Cardiac fibroblast (primary cell): ENCODE measurements at regions not wholly inside any gene's neighbourhood (a gene's known extent, or its start where the extent isn't known, plus 50 kb on each side); places are given as distances from the start of the nearest gene placed in this dataset.

ENCODE experiments used
- DNase-seq, 2 donors: peaks; one replicate each; pipeline versions ENCODE4 v3.0.0 to v3.0.0-alpha.2; 2010; ENCODE audit warnings: low read depth in 2 of 2
- H3K4me3 ChIP-seq, 2 donors: replicated peaks in 1 of 2; 1 replicate in 1 of 2; 2 replicates in 1 of 2; pipeline ENCODE4 v1.5.1; 2011; ENCODE audit warnings: low read depth in 2 of 2, low read length in 2 of 2, mild to moderate bottlenecking in 2 of 2, moderate library complexity in 1 of 2
- TF ChIP-seq, protein P1 (sequence below): IDR thresholded peaks from one replicate; pipeline ENCODE4 v1.5.1; 2011; ENCODE audit warnings: low read depth, mild to moderate bottlenecking, low read length, inconsistent platforms

DNA sequence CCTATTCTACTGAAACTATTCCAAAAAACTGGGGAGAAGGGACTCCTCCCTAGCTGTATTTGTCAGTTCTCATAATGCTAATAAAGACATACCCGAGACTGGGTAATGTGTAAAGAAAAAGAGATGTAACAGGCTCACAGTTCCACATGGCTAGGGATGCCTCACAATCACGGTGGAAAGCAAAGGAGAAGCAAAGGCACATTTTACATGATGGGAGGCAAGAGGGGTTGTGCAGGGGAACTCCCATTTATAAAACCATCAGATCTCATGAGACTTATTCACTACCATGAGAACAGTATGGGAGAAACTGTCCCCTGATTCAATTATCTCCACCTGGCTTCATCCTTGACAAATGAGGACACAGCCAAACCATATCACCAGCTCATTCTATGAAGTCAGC, 111.2 kb upstream of the RIPOR2 start:
- no peak for DNase-seq
- TF ChIP-seq, protein P1, sequence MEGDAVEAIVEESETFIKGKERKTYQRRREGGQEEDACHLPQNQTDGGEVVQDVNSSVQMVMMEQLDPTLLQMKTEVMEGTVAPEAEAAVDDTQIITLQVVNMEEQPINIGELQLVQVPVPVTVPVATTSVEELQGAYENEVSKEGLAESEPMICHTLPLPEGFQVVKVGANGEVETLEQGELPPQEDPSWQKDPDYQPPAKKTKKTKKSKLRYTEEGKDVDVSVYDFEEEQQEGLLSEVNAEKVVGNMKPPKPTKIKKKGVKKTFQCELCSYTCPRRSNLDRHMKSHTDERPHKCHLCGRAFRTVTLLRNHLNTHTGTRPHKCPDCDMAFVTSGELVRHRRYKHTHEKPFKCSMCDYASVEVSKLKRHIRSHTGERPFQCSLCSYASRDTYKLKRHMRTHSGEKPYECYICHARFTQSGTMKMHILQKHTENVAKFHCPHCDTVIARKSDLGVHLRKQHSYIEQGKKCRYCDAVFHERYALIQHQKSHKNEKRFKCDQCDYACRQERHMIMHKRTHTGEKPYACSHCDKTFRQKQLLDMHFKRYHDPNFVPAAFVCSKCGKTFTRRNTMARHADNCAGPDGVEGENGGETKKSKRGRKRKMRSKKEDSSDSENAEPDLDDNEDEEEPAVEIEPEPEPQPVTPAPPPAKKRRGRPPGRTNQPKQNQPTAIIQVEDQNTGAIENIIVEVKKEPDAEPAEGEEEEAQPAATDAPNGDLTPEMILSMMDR, result no peak
- H3K4me3 ChIP-seq, result no peak overlapping the region

DNA sequence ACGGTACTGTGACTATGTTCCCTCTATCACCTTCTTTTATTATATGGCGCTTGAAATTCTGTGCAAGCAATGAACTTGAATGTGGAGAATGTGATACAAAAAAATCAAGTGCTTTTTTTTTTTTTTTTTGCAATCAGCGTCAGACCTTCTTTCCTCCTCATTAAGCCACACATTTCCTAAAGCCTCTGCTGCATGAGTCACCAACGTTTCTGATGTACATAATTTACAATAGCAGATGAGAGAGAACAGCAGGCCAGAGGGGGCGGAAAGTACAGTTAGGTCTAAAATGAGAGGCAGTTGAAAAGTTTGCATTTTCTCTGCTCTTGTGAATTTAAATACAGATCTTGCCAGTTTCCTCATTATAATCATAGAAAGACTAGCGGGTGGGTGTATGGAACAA, 114.6 kb upstream of the RIPOR2 start:
- no peak overlapping the region for H3K4me3 ChIP-seq
- peak; percentile 41 to 79 for DNase-seq
- TF ChIP-seq, protein P1, result no peak

DNA sequence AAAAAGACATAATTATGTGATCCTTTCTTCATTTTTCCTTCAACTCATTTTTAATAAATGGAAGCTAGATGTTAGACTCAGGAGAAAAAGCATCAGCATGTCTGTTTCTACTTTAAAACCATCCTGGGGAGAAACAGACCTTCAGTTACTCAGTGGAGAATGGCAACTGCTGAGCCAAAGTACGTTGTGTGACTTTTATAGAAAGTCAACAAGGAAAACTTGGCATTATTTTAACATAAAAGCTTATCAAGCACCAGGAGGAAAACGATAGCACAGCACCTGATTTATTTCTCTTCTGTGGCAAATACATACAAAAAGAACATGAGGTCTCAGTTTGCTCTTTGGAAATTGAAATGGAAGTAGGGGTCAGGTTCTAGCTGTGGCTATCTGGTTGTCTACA, 115.3 kb upstream of the RIPOR2 start:
- TF ChIP-seq, protein P1, result no peak
- no peak overlapping the region for H3K4me3 ChIP-seq
- no peak for DNase-seq

DNA sequence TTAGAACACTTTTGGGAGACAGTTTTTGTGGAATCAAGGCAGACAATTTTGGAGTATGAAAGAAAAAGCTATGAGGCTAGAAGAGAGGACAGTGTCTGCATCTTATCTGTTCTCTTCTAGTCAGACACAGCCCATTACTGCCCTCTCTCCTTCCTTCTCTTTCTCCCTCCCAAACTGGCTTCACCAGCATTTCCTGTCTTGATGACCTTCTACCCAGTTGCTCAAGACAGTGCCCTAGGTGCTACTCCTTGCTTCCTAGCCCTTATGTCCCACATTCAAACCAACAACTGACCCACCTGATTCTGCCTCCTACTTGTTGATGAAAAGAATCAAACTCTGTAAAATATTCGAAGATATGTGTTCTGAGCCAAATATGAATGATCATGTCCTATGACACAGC, 116.4 kb upstream of the RIPOR2 start:
- H3K4me3 ChIP-seq, result no peak overlapping the region
- TF ChIP-seq, protein P1, result no peak
- DNase-seq, result no peak

DNA sequence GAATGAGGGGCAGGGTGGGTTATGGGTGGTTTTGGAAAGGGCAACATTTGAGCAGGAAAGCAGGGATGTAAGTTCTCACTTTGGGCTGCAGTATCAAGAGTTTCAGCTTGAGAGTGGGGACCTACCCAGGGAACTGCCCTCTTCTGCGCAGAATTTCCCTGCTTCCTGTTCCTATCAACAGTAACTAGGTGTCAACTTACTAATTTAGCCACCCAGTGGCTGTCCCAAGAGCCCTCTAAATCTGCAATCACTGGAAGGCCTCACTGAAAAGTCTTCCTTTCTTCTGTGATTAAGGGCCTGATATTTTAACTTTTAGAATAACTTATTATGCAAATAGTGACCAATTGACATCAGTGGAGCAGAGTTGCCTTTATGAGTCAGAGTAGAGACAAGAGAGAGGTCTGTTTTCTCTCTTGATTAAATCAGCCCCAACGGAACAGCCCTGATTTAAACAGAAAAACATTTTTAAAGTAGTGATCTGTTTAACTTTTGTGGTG, 118.2 kb upstream of the RIPOR2 start:
- TF ChIP-seq, protein P1, result no peak
- H3K4me3 ChIP-seq, result no peak overlapping the region
- DNase-seq, result peak; percentile 69 to 70

DNA sequence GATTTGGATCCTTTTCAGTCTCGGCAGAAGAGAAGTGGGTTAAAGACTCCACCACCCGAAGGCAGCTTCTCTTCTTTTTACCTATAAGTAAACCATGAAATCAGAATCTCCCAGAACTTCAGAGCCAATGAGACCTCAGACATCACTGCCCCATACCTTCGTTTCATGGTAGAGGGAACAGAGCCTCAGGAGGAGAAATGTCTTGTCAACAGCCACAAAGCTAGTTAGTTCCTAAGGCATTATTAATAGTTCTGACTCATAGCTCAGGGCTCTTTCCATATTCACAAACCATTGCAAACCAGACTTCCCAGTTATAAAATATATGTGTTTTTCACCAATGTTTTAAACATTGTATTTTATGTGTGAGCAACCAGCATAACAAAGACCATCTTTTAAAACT, 118.7 kb upstream of the RIPOR2 start:
- no peak overlapping the region for H3K4me3 ChIP-seq
- DNase-seq, result peak; percentile 62 to 79
- TF ChIP-seq, protein P1, result no peak

DNA sequence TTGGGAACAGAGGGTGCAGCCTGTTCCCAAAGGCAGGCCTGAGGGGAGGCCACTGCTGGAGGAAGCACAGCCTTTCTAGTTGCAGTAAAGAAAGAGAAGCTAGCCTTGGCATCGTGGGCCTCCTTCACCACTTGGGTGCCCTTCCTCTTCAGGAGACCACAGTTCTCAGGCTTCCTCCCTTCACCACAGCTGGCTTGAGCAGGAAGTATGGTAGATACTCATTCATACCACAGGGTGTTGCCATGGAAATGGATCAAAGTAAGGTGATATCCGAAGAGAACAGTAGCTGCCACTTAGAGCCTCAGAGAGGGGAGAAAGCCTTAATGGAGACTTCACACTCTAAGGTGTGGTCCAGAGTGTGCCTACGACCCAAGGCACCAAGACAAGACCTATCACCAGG, 120.4 kb upstream of the RIPOR2 start:
- TF ChIP-seq, protein P1, result no peak
- DNase-seq, result no peak
- H3K4me3 ChIP-seq, result no peak overlapping the region
